ENCODE measurements at regions not wholly inside any gene's neighbourhood (a gene's known extent, or its start where the extent isn't known, plus 50 kb on each side); places are given as distances from the start of the nearest gene placed in this dataset.

DNA sequence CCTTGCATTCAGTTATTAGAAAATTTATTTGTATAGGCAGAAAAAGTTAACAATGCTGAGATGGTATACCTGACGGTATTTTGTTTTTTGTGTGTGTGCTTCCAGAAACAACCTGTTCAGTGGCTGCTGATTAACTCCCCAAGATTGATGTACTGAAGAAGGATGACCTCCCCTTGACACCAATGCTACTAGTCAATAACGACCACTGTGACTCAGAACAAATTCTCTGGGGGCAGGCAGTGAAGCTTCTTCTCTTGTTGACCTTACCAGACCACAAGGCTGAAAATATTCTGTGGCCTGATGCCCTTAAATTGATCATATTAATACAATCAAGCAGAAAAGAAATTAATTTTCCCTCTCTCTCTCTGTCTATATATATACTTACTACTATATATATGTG lies 1182.9 kb upstream of the CRIM1 start:
- peaks cover 21% of the 10 kb centered on the region for H3K4me1 Mint-ChIP-seq
- TF ChIP-seq TCF7 (CRISPR knock-in tag; IDR thresholded peaks at IDR 0.05; ENCODE audit: low read depth): no peak
- TF ChIP-seq ZNF416 (CRISPR knock-in tag; IDR thresholded peaks at IDR 0.05): no peak
- TF ChIP-seq, protein P1, sequence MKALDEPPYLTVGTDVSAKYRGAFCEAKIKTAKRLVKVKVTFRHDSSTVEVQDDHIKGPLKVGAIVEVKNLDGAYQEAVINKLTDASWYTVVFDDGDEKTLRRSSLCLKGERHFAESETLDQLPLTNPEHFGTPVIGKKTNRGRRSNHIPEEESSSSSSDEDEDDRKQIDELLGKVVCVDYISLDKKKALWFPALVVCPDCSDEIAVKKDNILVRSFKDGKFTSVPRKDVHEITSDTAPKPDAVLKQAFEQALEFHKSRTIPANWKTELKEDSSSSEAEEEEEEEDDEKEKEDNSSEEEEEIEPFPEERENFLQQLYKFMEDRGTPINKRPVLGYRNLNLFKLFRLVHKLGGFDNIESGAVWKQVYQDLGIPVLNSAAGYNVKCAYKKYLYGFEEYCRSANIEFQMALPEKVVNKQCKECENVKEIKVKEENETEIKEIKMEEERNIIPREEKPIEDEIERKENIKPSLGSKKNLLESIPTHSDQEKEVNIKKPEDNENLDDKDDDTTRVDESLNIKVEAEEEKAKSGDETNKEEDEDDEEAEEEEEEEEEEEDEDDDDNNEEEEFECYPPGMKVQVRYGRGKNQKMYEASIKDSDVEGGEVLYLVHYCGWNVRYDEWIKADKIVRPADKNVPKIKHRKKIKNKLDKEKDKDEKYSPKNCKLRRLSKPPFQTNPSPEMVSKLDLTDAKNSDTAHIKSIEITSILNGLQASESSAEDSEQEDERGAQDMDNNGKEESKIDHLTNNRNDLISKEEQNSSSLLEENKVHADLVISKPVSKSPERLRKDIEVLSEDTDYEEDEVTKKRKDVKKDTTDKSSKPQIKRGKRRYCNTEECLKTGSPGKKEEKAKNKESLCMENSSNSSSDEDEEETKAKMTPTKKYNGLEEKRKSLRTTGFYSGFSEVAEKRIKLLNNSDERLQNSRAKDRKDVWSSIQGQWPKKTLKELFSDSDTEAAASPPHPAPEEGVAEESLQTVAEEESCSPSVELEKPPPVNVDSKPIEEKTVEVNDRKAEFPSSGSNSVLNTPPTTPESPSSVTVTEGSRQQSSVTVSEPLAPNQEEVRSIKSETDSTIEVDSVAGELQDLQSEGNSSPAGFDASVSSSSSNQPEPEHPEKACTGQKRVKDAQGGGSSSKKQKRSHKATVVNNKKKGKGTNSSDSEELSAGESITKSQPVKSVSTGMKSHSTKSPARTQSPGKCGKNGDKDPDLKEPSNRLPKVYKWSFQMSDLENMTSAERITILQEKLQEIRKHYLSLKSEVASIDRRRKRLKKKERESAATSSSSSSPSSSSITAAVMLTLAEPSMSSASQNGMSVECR (CRISPR knock-in tag; IDR thresholded peaks at IDR 0.05; ENCODE audit: borderline replicate concordance): no peak
- TF ChIP-seq, protein P2, sequence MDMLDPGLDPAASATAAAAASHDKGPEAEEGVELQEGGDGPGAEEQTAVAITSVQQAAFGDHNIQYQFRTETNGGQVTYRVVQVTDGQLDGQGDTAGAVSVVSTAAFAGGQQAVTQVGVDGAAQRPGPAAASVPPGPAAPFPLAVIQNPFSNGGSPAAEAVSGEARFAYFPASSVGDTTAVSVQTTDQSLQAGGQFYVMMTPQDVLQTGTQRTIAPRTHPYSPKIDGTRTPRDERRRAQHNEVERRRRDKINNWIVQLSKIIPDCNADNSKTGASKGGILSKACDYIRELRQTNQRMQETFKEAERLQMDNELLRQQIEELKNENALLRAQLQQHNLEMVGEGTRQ (CRISPR knock-in tag; IDR thresholded peaks at IDR 0.05): no peak
- TF ChIP-seq, protein P3, sequence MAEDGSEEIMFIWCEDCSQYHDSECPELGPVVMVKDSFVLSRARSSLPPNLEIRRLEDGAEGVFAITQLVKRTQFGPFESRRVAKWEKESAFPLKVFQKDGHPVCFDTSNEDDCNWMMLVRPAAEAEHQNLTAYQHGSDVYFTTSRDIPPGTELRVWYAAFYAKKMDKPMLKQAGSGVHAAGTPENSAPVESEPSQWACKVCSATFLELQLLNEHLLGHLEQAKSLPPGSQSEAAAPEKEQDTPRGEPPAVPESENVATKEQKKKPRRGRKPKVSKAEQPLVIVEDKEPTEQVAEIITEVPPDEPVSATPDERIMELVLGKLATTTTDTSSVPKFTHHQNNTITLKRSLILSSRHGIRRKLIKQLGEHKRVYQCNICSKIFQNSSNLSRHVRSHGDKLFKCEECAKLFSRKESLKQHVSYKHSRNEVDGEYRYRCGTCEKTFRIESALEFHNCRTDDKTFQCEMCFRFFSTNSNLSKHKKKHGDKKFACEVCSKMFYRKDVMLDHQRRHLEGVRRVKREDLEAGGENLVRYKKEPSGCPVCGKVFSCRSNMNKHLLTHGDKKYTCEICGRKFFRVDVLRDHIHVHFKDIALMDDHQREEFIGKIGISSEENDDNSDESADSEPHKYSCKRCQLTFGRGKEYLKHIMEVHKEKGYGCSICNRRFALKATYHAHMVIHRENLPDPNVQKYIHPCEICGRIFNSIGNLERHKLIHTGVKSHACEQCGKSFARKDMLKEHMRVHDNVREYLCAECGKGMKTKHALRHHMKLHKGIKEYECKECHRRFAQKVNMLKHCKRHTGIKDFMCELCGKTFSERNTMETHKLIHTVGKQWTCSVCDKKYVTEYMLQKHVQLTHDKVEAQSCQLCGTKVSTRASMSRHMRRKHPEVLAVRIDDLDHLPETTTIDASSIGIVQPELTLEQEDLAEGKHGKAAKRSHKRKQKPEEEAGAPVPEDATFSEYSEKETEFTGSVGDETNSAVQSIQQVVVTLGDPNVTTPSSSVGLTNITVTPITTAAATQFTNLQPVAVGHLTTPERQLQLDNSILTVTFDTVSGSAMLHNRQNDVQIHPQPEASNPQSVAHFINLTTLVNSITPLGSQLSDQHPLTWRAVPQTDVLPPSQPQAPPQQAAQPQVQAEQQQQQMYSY (CRISPR knock-in tag; IDR thresholded peaks at IDR 0.05): no peak
- no peak for TF ChIP-seq NR1H2 (CRISPR knock-in tag; IDR thresholded peaks at IDR 0.05)
- TF ChIP-seq CBFB (CRISPR knock-in tag; IDR thresholded peaks at IDR 0.05; ENCODE audit: low read depth): no peak
- TF ChIP-seq CREB1 (CRISPR knock-in tag; IDR thresholded peaks at IDR 0.05): no peak
- TF ChIP-seq, protein P4, sequence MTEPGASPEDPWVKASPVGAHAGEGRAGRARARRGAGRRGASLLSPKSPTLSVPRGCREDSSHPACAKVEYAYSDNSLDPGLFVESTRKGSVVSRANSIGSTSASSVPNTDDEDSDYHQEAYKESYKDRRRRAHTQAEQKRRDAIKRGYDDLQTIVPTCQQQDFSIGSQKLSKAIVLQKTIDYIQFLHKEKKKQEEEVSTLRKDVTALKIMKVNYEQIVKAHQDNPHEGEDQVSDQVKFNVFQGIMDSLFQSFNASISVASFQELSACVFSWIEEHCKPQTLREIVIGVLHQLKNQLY (CRISPR knock-in tag; IDR thresholded peaks at IDR 0.05): no peak
- TF ChIP-seq SMAD3 (CRISPR knock-in tag; IDR thresholded peaks at IDR 0.05; ENCODE audit: borderline replicate concordance): no peak
- TF ChIP-seq PRRX2 (CRISPR knock-in tag; IDR thresholded peaks at IDR 0.05): no peak
- TF ChIP-seq JUN (CRISPR knock-in tag; IDR thresholded peaks at IDR 0.05): no peak
- TF ChIP-seq ZBTB21 (CRISPR knock-in tag; IDR thresholded peaks at IDR 0.05; ENCODE audit: borderline replicate concordance): no peak
- no peak for TF ChIP-seq ZNF671 (CRISPR knock-in tag; IDR thresholded peaks at IDR 0.05)
- peaks cover 67% of the 10 kb centered on the region for H3K27me3 Mint-ChIP-seq (ENCODE audit: low read depth)
- no peaks in the 10 kb centered on the region for H3K36me3 Mint-ChIP-seq
- DNase-seq (ENCODE audit: low spot score) (no peak), ATAC-seq (no peak)
- POLR2A ChIA-PET: no interaction called here
- no peak overlapping the region for H3K27ac Mint-ChIP-seq
- no peak overlapping the region for H3K4me3 Mint-ChIP-seq
- no peaks in the 10 kb centered on the region for H3K9me3 Mint-ChIP-seq
- CTCF ChIA-PET: no interaction called here

DNA sequence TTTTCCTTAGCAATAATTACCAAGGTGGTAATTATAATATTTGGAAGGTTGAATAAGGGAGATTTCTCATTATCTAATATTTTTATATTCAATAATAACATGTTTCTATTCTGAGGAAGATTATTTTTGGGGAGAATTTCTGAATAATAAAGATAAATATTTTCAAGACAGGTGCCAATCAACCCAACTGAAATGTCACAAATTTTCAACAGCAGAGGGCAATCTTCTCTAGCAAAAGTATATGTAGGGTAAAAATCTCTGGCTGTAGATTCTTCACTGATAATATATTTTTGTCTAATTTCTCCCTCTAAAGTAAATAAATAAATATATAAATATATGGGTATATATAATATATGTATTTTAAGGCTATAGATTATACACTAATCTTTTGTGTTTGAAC lies 1187.2 kb upstream of the CRIM1 start:
- TF ChIP-seq, protein P5, sequence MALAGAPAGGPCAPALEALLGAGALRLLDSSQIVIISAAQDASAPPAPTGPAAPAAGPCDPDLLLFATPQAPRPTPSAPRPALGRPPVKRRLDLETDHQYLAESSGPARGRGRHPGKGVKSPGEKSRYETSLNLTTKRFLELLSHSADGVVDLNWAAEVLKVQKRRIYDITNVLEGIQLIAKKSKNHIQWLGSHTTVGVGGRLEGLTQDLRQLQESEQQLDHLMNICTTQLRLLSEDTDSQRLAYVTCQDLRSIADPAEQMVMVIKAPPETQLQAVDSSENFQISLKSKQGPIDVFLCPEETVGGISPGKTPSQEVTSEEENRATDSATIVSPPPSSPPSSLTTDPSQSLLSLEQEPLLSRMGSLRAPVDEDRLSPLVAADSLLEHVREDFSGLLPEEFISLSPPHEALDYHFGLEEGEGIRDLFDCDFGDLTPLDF (CRISPR knock-in tag; IDR thresholded peaks at IDR 0.05): no peak
- no peak for TF ChIP-seq ATF1 (CRISPR knock-in tag; IDR thresholded peaks at IDR 0.05)
- TF ChIP-seq, protein P6, sequence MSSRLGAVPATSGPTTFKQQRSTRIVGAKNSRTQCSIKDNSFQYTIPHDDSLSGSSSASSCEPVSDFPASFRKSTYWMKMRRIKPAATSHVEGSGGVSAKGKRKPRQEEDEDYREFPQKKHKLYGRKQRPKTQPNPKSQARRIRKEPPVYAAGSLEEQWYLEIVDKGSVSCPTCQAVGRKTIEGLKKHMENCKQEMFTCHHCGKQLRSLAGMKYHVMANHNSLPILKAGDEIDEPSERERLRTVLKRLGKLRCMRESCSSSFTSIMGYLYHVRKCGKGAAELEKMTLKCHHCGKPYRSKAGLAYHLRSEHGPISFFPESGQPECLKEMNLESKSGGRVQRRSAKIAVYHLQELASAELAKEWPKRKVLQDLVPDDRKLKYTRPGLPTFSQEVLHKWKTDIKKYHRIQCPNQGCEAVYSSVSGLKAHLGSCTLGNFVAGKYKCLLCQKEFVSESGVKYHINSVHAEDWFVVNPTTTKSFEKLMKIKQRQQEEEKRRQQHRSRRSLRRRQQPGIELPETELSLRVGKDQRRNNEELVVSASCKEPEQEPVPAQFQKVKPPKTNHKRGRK (CRISPR knock-in tag; IDR thresholded peaks at IDR 0.05; ENCODE audit: borderline replicate concordance): no peak
- TF ChIP-seq ZNF423 (CRISPR knock-in tag; IDR thresholded peaks at IDR 0.05): no peak
- TF ChIP-seq, protein P7, sequence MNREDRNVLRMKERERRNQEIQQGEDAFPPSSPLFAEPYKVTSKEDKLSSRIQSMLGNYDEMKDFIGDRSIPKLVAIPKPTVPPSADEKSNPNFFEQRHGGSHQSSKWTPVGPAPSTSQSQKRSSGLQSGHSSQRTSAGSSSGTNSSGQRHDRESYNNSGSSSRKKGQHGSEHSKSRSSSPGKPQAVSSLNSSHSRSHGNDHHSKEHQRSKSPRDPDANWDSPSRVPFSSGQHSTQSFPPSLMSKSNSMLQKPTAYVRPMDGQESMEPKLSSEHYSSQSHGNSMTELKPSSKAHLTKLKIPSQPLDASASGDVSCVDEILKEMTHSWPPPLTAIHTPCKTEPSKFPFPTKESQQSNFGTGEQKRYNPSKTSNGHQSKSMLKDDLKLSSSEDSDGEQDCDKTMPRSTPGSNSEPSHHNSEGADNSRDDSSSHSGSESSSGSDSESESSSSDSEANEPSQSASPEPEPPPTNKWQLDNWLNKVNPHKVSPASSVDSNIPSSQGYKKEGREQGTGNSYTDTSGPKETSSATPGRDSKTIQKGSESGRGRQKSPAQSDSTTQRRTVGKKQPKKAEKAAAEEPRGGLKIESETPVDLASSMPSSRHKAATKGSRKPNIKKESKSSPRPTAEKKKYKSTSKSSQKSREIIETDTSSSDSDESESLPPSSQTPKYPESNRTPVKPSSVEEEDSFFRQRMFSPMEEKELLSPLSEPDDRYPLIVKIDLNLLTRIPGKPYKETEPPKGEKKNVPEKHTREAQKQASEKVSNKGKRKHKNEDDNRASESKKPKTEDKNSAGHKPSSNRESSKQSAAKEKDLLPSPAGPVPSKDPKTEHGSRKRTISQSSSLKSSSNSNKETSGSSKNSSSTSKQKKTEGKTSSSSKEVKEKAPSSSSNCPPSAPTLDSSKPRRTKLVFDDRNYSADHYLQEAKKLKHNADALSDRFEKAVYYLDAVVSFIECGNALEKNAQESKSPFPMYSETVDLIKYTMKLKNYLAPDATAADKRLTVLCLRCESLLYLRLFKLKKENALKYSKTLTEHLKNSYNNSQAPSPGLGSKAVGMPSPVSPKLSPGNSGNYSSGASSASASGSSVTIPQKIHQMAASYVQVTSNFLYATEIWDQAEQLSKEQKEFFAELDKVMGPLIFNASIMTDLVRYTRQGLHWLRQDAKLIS (CRISPR knock-in tag; IDR thresholded peaks at IDR 0.05; ENCODE audit: borderline replicate concordance): no peak
- Mint-ChIP-seq H3K9me3 (no peaks in the 10 kb centered on the region), H3K4me3 (no peak overlapping the region), H3K36me3 (no peaks in the 10 kb centered on the region), H3K27me3 (ENCODE audit: low read depth) (peaks cover 26% of the 10 kb centered on the region), H3K4me1 (no peaks in the 10 kb centered on the region), H3K27ac (no peak overlapping the region)
- CTCF ChIA-PET: no interaction called here
- DNase-seq (ENCODE audit: low spot score) (no peak), ATAC-seq (no peak)
- POLR2A ChIA-PET: no interaction called here

Measured in WTC11 (cell line).